AG09319 (cell line): ENCODE measurements at regions not wholly inside any gene's neighbourhood (a gene's known extent, or its start where the extent isn't known, plus 50 kb on each side); places are given as distances from the start of the nearest gene placed in this dataset.
"Not testable (repeated sequence)": the region's sequence is repeated elsewhere in the genome, so short reads cannot be mapped to it uniquely, and the experiment has no call there.

Experiments
- DNase-seq: peaks from one replicate; pipeline ENCODE4 v3.0.0-alpha.2; 2010; ENCODE audit warnings: low read depth; ENCODE audit errors: extremely low read depth
- CTCF ChIP-seq: IDR thresholded peaks from 2 replicates; pipeline ENCODE4 v1.5.1; 2011; ENCODE audit warnings: low read depth, mild to moderate bottlenecking, inconsistent platforms, low read length, moderate library complexity

DNA sequence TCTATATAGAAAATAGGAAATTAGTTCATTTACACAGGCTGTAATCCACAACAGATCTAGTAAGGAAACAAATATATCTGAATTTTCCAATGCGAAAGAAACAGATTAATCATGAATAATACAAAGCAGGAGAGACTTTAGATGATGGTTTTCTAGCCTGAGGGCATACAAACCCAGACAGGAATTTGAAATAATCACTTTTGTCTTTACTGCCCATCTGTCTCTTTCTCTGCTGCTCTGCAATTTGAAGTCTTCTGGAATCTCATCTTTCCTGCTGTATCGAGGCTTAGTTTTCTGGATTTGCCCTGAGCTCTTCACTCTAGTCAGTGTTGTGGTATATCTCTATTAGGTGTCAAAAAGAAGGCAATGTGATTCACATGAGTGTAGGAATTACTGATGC is 711.8 kb upstream of the FAM241A start:
- TF ChIP-seq CTCF: no peak
- no peak for DNase-seq

DNA sequence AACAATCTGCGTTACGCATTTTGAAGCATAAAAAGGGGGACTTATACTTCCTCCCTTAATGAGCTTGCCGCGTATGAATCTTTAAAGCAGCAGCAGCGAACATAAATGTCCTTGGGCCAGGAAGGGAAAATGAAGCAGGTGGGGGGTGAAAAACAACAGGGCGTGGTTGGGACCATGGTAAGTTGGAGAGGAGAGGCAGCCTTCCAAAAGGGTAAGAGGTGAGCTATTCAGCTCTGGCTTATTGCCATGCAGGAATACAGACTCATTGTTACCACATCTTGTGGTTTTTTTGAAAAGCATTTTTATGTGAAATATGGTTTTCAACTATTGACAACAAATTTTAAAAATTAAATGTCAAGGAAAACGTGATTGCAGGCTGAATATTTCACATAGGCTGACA is 710.7 kb upstream of the FAM241A start:
- no peak for TF ChIP-seq CTCF

DNA sequence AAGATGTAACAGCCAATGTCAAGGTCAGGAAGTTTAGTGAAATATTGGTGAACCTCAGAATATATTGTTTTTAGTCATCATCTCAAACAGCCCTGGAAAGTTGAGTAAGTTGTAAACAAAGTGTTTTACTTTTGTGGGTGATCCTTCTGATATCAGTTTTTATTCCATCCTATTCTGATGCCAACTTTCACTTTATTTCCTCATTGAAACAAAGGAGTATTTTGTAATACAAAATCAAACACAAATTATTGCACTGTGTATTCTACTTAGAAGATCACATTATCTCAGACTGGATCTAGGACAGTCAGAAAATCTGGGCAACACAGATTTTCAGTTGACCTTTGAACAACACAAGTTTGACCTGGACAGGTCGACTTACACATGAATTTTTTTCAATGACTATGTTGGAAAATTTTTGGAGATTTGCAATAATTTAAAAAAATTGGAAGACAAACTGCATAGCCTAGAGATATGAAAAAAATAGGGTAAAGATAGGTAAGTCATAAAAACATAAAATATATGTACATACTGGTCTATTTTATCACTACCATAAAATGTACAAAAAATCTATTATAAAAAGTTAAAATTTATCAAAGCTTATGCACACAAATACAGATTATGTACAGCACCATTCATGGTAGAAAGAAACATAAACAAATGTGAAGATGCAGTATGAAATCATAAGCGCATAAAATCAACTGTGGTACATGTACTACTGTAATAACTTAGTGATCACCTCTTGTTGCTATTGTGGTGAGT is 709.1 kb upstream of the FAM241A start:
- DNase-seq: no peak
- no peak for TF ChIP-seq CTCF

More for the DNA sequence above, 710.7 kb upstream of the FAM241A start:
- no peak for DNase-seq

DNA sequence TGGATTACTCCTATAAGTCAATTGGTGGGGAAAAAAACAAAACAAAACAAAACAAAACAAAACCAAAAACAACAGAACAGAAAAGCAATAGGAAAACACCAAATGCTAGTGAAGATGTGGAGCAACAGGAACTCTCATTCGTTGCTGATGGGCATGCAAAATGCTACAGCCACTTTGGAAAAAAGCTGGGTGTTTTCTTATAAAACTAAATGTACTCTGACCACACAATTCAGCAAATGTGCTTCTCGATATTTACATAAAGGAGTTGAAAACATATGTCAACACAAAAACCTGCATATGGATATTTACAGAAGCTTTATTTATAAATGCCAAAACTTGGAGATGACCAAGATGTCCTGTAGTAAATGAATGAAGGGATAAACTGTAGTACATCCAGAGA is 703.6 kb upstream of the FAM241A start:
- no peak for DNase-seq
- TF ChIP-seq CTCF: no peak

GRCh38 chr4:111444836-111445235 is 700.4 kb upstream of the FAM241A start:
- DNase-seq: not testable (repeated sequence)

GRCh38 chr4:111449657-111450056 is 695.6 kb upstream of the FAM241A start:
- no peak for DNase-seq
- no peak for TF ChIP-seq CTCF

DNA sequence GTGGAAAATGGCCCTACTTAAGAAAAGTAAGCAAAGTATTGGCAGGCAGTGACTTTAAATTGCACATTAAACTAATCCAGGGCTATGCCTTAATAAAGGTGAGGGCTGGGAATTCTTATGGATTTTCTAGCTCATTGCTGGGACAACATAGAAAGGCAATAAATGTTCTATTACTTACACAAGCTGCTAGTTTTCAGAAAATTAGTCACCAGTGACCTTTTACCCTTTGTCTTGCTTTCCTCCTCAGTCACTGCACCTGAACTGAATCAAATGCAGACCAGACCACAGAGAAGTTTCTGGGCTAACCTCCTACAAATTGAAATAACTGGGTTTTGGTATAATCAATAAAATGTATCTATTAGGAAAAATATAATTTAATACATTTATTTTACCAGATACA is 694.4 kb upstream of the FAM241A start:
- DNase-seq: no peak
- no peak for TF ChIP-seq CTCF

GRCh38 chr4:111453216-111453615 is 692.0 kb upstream of the FAM241A start:
- TF ChIP-seq CTCF: no peak
- DNase-seq: no peak
